HG03378 (cell line): ENCODE measurements at regions not wholly inside any gene's neighbourhood (a gene's known extent, or its start where the extent isn't known, plus 50 kb on each side); places are given as distances from the start of the nearest gene placed in this dataset.

Experiments
- ATAC-seq: cut with Tn5 transposase; IDR thresholded peaks from one replicate; pipeline ENCODE4 v1.9.1; 2021; ENCODE audit warnings: mild to moderate bottlenecking, moderate library complexity; ENCODE audit not compliant: unreplicated experiment

- no peak for ATAC-seq
Measured at GRCh38 chr20:20888936-20889335, 176.5 kb upstream of the RALGAPA2 start.

DNA sequence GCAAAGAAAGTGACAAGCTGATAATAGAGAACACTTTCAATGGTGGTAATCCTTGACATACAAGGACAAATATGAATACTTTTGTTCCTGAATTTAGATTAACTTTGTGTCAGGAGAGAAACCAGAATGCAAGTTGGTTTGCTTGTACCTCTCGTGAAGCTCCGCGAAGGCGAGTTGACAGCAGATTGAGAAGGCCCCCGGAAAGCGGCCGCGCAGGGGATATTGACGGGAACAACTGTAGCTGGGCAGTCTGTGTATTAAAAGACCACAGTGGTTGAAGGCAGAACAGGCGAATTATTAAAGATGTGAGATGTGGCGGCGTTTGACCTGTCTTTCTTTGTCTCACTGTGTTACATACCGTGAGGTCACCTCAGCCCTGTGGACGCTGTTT lies 175.8 kb upstream of the RALGAPA2 start:
- no peak for ATAC-seq

GRCh38 chr20:20887593-20888265 lies 175.3 kb upstream of the RALGAPA2 start:
- ATAC-seq, result no peak

DNA sequence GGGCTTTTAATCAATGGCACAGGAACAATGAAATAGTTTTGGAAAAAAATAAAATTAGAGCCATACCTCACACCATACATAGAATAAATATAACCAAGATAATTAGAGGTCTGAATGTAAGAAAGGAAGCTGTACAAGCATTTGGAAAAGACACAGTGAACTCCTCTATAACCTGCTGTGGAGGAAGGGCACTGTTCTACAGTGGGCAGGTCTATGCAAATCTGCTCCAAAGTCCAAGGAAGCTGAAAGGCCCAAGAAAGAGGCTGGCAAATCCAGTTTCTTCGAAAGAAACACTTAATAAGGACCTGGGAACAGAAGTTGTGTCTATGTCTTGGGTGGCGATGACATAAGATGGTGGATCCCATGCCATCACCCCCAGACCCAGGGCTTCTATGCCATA lies 169.4 kb upstream of the RALGAPA2 start:
- ATAC-seq, result no peak

GRCh38 chr20:20877079-20877478 lies 164.6 kb upstream of the RALGAPA2 start:
- no peak for ATAC-seq

- no peak for ATAC-seq
Measured at GRCh38 chr20:20875716-20876115, 163.3 kb upstream of the RALGAPA2 start.

DNA sequence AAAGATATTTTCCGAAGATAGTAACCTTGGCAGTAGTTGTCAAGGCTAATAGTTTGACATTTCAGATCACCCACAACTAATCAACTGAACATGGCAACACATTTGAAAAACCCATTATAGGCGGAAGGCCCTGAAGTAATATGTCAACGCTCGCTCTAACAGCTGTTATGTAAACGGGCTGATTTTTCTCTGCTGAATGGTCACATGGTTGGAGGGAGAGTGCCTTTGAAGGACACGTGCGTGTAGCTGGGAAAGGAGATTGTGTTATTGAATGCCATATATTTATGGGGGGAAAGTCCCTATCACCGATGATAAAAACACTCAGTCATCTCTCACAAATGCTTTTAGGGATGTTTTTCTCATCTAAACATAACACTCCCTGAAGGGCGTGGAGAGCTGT lies 160.0 kb upstream of the RALGAPA2 start:
- no peak for ATAC-seq

DNA sequence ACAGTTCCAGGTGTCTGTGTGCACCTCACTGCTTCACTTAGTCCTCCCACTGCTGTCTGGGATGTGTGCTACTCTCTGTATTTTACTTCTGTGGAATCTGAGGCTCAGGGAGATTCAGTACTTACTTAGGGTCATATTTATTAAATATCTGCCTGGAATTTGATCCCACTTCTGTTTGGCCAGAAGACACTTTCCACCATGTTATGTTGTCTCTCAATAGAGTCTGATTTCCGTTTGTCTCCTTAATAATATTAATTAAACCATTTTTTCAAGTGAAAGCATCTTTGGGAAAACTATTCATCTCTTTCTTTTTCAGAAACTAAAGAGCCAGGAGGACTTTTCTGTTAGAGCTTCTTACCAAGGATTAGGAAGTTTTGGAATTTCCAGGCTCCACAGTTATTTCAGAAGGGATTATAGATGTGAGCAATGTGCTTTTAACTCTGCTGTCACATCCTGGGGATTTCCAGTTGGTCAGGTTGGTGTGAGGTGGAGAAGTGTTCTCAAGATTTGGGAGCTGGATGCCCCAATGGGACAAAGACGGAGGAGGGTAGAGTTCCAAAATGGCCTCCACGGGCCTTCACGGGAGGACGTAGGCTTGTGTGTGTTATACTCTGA lies 156.8 kb upstream of the RALGAPA2 start:
- ATAC-seq, result no peak

DNA sequence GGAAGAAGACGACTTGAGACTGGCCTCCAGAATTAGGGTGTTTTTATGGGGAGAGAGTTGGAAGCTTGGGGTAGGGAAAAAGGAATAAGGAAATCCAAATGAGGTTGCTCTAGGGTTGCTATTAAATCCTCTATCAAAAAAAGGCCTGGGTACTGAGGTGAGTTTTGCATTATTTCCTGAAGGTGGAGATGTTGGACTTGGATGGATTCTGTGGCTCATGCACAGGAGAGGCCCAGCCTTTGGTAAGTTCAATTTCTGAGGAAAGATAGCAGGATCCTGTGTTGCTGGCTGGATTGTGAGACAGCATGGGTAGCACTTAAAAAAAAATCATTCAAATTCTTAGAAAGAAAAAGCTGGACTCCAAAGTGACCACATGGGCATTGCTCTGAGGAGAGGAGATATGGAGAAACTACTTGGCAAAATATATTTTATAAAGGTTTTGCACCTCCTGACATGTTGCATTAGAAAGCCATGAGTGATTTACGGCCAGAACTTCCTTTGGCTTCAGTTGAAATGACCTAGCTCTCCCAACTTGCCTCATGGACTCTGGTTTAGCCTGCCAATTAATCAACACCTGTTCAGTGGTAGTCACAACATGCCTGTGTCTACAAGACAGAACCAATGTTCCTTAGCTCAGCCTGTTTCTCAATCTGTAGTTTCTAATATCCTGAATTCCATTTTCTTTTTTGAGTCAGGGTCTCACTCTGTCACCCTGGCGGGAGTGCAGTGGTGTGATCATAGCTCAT lies 152.1 kb upstream of the RALGAPA2 start:
- no peak for ATAC-seq

GRCh38 chr20:20860078-20860806 lies 147.8 kb upstream of the RALGAPA2 start:
- peak; percentile 89 for ATAC-seq

DNA sequence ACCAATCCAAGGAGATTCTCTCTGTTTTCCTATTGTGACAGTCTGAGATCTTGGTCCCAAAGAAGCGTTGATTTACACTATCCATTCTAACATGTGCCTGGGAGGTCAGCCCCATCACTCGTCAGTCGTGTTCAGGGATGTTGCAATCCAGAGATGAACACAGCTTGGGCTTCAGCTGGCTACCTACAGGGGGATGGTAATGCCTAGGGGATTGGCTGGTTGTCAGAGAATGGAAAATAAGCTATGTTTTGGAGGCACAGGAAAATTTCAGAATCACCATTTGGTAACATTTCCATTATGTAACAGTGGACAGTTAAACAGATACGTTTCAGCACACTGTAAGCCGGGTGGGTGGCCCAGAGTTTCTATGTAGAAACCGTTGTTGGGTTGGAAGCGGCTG lies 147.1 kb upstream of the RALGAPA2 start:
- ATAC-seq, result no peak

DNA sequence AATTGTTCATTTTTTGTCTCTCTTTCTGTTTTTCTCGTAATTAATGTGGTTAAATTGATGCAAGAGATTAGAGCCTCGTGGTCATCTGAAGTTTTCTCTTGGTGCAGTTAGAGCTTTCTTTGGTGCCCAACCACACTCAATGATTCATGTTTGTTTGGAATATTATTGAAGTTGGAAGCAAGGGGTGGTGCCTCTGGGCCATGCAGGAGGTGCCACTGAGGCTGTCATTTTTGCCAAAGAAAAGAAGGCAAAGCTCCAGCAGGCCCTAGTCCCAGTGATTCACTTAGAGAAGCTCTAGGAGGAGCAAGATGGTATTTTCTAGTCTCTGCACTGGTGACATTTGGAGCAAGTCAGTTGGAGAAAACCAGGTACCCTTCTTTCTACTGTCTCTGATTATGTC lies 144.5 kb upstream of the RALGAPA2 start:
- no peak for ATAC-seq

DNA sequence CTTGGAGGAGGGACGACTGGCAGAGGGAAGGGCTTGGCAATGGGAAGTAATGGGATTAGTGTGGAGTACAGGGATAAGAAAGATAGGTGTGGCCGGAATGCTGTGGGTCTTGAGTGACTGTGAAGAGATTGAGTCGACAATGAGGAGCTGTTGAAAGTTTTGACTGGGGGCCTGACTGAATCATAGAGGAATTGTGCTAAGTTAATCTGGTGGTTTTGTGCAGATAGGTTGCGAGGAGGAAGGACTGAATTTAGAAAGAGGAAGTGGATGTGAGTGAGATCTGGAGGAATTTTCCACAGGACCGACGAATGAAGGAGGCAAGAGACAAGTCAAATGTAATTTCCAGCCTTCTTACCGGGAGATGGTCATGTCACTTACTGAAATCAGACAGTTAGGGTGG lies 143.9 kb upstream of the RALGAPA2 start:
- ATAC-seq, result no peak

GRCh38 chr20:20851385-20851784 lies 138.9 kb upstream of the RALGAPA2 start:
- no peak for ATAC-seq

DNA sequence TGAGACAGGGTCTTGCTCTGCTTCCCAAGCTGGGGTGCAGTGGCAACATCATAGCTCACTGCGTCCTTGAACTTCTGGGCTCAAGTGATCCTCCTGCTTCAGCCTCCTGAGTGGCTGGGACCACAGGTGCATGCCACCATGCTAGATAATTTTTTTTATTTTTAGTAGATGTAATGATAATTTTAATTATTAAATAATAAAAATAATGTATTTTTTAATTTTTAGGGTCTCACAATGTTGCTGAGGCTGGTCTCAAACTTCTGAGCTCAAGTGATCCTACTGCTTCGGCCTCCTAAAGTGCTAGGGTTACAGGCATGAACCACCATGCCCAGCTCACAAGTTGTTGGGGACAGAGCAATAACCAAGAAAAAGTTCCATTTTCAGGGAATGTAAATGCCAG lies 138.0 kb upstream of the RALGAPA2 start:
- no peak for ATAC-seq

DNA sequence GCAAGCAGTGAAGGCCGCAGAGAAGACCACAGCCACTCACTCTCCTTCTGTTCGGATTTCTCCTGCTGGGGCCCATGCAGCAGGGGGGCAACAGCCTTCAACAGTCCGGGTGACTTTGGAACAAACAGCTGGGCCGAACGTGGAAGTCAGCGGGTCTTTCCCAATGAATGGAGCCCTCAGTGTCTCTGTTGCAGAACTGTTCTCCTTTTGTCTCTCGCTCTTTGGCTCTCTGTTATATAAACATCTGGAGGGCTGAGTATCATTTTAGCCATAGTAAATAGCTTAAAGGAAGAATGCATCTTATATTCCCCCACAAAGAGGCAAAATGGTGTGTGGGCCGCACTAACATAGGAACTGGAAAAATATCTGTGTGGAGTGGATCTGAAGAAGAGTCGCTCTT lies 136.7 kb upstream of the RALGAPA2 start:
- no peak for ATAC-seq

GRCh38 chr20:20847814-20848213 lies 135.4 kb upstream of the RALGAPA2 start:
- no peak for ATAC-seq

DNA sequence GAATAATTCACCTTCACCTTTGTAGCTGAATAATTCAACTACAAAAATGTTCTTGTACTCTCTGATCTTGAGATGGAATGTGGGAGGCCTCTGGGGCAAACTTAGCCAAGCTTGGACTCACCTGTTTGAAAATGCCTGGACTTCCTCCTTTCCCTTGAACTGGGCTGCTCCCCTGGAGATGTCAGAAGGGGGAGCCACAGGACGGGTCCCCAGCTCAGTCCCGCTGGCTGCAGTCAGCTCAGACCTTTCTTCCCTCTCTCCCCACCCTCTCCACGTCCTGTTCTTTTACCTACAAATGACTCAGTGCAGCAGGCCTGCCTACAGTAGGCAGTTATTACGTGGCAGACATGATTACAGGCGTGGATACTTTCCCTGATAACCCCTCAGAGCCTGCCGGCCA lies 131.5 kb upstream of the RALGAPA2 start:
- no peak for ATAC-seq

- ATAC-seq, result no peak
Measured at GRCh38 chr20:20839771-20840170, 127.3 kb upstream of the RALGAPA2 start.

DNA sequence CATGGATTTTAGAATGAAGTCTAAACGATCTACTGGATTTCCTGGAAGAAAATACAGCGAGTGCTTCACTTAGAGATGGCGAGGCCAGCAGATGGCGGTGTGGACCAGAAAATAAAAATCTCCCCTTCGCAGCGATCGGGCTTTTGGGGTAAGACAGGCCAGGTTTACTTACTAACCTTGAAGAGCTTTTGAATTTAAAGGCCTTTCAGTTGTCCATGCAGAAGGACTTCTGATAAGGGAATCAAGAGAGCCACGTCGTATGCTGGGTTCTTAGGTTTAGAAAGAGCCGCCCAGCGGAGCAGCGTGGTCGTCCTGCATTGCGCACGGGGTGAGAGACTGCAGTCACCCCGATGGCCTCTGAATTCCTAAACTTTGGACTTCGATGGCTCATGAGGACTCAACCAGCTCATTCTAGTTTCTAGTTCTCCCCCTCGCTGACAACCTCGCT lies 125.2 kb upstream of the RALGAPA2 start:
- ATAC-seq, result no peak

DNA sequence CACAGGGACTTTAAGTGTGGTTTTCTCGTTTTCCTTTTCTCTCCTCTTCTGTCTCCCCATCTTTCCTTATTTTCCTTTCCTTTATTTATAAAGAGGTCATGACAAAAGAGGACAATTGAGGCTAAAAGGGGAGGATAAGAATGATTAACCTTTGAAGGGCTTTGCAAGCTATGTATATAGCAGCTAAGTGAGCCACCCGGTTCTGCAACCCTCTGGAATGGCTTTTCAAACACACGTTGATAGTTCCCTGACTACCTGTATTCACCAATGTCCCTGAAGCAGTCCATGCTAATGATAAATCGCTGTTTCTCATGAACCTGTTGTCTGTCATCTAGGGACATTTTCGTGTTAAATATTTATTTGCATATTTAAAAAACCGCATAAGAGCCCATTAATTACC lies 124.4 kb upstream of the RALGAPA2 start:
- no peak for ATAC-seq

DNA sequence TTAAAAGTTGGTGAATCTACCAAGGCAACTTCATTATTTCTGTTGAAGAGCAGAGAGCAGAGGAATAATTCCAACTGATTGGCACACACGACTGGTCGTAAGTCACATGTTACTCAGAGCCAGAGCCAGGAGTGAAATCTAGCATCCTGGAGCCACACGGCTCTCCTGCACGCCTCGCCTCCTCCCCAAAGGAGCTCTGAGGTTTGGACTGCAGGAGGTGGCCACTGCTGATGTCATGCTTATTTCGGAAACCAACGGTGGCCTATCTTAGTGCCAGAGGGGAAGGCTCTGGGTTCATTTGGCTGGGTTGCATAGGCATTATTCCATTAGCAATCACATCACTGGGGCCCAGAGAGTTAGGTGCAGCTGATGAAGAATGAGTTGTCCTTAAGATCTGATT lies 123.5 kb upstream of the RALGAPA2 start:
- no peak for ATAC-seq
